ENCODE measurements at regions not wholly inside any gene's neighbourhood (a gene's known extent, or its start where the extent isn't known, plus 50 kb on each side); places are given as distances from the start of the nearest gene placed in this dataset.

GRCh38 chr5:158373608-158374395, 514.9 kb upstream of the CLINT1 start:
- no peak for DNase-seq (ENCODE audit: low spot score)

- no peak for DNase-seq (ENCODE audit: low spot score)
Measured at GRCh38 chr5:158369241-158369640, 510.3 kb upstream of the CLINT1 start.

- no peak for DNase-seq (ENCODE audit: low spot score)
Measured at GRCh38 chr5:158368686-158369085, 509.7 kb upstream of the CLINT1 start.

GRCh38 chr5:158364367-158364766, 505.4 kb upstream of the CLINT1 start:
- no peak for DNase-seq (ENCODE audit: low spot score)

GRCh38 chr5:158354958-158355357, 496.0 kb upstream of the CLINT1 start:
- DNase-seq (ENCODE audit: low spot score), result no peak

GRCh38 chr5:158351485-158352125, 492.7 kb upstream of the CLINT1 start:
- no peak for DNase-seq (ENCODE audit: low spot score)

- DNase-seq (ENCODE audit: low spot score), result no peak
Measured at GRCh38 chr5:158349987-158350386, 491.0 kb upstream of the CLINT1 start.

GRCh38 chr5:158344376-158344775, 485.4 kb upstream of the CLINT1 start:
- no peak for DNase-seq (ENCODE audit: low spot score)

- DNase-seq (ENCODE audit: low spot score), result no peak
Measured at GRCh38 chr5:158340608-158341007, 481.7 kb upstream of the CLINT1 start.

- no peak for DNase-seq (ENCODE audit: low spot score)
Measured at GRCh38 chr5:158326256-158326655, 467.3 kb upstream of the CLINT1 start.

- no peak for DNase-seq (ENCODE audit: low spot score)
Measured at GRCh38 chr5:158324236-158324635, 465.3 kb upstream of the CLINT1 start.

GRCh38 chr5:158322620-158323019, 463.7 kb upstream of the CLINT1 start:
- DNase-seq (ENCODE audit: low spot score), result no peak

- no peak for DNase-seq (ENCODE audit: low spot score)
Measured at GRCh38 chr5:158320934-158321333, 462.0 kb upstream of the CLINT1 start.

GRCh38 chr5:158320178-158320674, 461.3 kb upstream of the CLINT1 start:
- no peak for DNase-seq (ENCODE audit: low spot score)

GRCh38 chr5:158317507-158317906, 458.6 kb upstream of the CLINT1 start:
- no peak for DNase-seq (ENCODE audit: low spot score)

- no peak for DNase-seq (ENCODE audit: low spot score)
Measured at GRCh38 chr5:158313733-158314464, 455.0 kb upstream of the CLINT1 start.

- DNase-seq (ENCODE audit: low spot score), result no peak
Measured at GRCh38 chr5:158313027-158313732, 454.2 kb upstream of the CLINT1 start.

GRCh38 chr5:158309088-158309807, 450.3 kb upstream of the CLINT1 start:
- DNase-seq (ENCODE audit: low spot score), result no peak

GRCh38 chr5:158308429-158309025, 449.6 kb upstream of the CLINT1 start:
- no peak for DNase-seq (ENCODE audit: low spot score)

- no peak for DNase-seq (ENCODE audit: low spot score)
Measured at GRCh38 chr5:158305861-158306260, 446.9 kb upstream of the CLINT1 start.
